ENCODE measurements at regions not wholly inside any gene's neighbourhood (a gene's known extent, or its start where the extent isn't known, plus 50 kb on each side); places are given as distances from the start of the nearest gene placed in this dataset.

DNA sequence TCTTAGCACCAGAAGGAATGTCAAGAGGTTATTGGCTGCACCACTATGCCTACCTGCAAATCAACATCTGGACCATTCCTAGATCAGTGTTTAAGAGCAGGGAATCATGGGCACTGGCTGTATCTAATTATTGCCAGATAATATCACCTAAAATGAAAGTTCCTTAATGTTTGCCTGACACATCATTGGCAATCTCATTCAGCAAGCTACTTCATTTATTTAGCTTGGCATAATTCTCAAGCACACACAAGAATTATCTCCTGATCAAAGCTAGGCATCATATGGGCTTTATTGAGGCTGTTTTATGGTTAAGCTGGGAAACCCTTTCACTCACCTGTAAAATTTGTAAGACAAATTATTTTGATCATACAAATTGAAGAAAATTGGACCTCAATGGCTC lies 581.7 kb downstream of the INHBA start:
- Mint-ChIP-seq H3K27ac (no peak overlapping the region), H3K4me3 (no peak overlapping the region), H3K36me3 (ENCODE audit: low read depth) (no peaks in the 10 kb centered on the region), H3K4me1 (no peaks in the 10 kb centered on the region), H3K9me3 (no peaks in the 10 kb centered on the region), H3K27me3 (no peaks in the 10 kb centered on the region)
- no peak for DNase-seq
- ChIA-PET POLR2A (no interaction called here), CTCF (no interaction called here)

DNA sequence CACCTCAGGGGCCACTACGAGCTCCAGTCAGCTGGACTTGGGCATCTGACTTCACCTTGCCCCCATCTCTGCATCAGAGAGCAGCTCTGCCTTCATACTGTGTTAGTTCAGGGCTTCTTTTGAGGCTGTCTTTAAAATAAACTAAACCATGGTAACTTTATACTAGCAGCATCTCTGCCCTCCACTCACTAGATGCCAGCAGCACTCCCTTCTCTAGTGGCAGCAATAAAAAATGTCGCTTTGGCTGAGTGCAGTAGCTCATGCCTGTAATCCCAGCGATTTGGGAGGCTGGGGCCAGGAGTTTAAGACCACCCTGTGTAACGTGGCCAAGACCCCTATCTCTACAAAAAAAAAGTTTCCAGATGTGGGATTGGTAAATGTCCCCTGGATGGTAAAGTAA lies 584.4 kb downstream of the INHBA start:
- POLR2A ChIA-PET, result no interaction called here
- DNase-seq, result no peak

DNA sequence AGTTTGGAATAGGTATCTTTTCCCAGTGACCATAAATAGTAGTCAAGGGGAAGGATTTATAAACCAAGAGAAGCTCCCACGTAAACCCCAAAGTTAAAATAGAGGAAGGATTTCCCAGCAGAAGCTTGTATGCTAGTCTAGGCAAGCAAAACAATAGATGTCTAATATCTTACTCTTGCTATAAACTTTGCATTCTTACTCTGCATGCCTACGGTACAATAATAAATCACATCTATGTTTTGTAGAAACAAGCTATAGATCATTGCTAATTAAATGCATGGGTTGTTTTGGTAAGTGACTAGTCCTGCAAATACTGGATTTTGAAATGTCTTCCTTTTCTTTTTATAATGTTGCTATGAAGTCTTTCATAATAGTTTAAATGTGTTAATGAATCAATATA lies 585.5 kb downstream of the INHBA start:
- H3K27ac Mint-ChIP-seq, result no peak overlapping the region
- no peaks in the 10 kb centered on the region for H3K9me3 Mint-ChIP-seq
- no peaks in the 10 kb centered on the region for H3K36me3 Mint-ChIP-seq (ENCODE audit: low read depth)
- ChIA-PET CTCF (no interaction called here), POLR2A (no interaction called here)
- H3K27me3 Mint-ChIP-seq, result no peaks in the 10 kb centered on the region
- DNase-seq, result no peak
- no peaks in the 10 kb centered on the region for H3K4me1 Mint-ChIP-seq
- H3K4me3 Mint-ChIP-seq, result no peak overlapping the region

More for the DNA sequence above, 584.4 kb downstream of the INHBA start:
- CTCF ChIA-PET, result no interaction called here
- Mint-ChIP-seq H3K27ac (no peak overlapping the region), H3K4me3 (no peak overlapping the region), H3K36me3 (ENCODE audit: low read depth) (no peaks in the 10 kb centered on the region), H3K27me3 (no peaks in the 10 kb centered on the region), H3K4me1 (no peaks in the 10 kb centered on the region), H3K9me3 (no peaks in the 10 kb centered on the region)

DNA sequence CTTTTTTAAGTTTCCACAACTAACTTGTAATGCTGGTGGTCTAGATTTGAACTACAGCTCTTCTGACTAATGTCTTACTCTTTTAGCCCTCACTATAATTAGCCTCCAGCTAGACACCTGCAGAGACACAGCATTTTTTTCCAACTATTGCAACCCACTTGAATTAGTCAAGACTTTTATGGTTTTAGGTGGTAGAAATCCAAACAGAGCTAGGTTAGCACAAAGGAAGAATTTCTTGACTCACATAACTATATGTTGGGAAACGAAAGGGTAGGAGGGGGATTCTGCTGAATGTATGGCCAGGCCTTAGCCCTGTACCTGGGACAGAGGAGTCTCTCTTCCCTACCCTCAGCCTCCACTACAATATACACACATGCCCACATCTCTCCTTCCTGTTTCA lies 586.1 kb downstream of the INHBA start:
- no peak for DNase-seq
- no peaks in the 10 kb centered on the region for H3K4me1 Mint-ChIP-seq
- ChIA-PET CTCF (no interaction called here), POLR2A (no interaction called here)
- no peaks in the 10 kb centered on the region for H3K27me3 Mint-ChIP-seq
- H3K27ac Mint-ChIP-seq, result no peak overlapping the region
- H3K36me3 Mint-ChIP-seq (ENCODE audit: low read depth), result no peaks in the 10 kb centered on the region
- H3K4me3 Mint-ChIP-seq, result no peak overlapping the region
- no peaks in the 10 kb centered on the region for H3K9me3 Mint-ChIP-seq

DNA sequence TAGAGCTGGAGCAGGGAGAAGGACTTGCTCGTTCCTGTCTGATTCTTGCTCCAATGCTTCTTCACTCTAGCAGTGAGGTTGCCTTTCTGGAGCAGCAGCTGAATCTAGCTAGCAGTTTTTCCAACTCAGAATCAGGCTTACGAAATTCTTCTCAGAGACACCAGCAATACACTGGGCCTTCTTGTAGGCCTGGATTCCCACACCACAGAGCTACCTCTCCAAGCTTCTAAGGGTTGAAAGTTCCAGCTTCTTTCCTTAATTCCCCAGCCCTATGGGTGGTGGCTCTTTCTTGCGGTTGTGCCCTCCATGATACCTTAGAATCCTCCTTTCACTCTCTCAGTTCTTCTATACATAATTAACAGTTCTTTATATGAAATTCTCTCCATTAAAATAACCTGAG lies 586.6 kb downstream of the INHBA start:
- no peak overlapping the region for H3K27ac Mint-ChIP-seq
- no peak for DNase-seq
- CTCF ChIA-PET, result no interaction called here
- no peaks in the 10 kb centered on the region for H3K27me3 Mint-ChIP-seq
- POLR2A ChIA-PET, result no interaction called here
- no peaks in the 10 kb centered on the region for H3K4me1 Mint-ChIP-seq
- no peaks in the 10 kb centered on the region for H3K36me3 Mint-ChIP-seq (ENCODE audit: low read depth)
- H3K4me3 Mint-ChIP-seq, result no peak overlapping the region
- H3K9me3 Mint-ChIP-seq, result no peaks in the 10 kb centered on the region

DNA sequence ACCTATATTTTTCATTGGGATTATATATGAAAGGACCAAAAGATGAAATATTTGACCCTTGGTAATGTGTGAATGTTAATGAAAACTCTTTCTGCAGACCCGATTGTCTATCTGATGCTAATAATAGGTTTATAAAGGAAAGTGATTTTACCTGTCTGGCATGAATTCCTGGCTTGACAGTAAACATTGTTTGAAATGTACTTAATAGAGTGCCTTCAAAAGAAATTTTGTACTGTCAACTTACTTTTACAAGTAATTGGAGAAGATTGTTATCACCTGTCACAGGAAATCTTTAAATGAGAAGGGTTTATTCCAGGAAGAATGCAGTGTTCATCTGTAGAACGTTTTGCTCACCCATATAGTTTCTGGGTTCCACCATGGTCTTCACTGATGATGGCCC lies 588.2 kb downstream of the INHBA start:
- Mint-ChIP-seq H3K36me3 (ENCODE audit: low read depth) (no peaks in the 10 kb centered on the region), H3K27ac (no peak overlapping the region), H3K4me3 (no peak overlapping the region), H3K27me3 (no peaks in the 10 kb centered on the region), H3K4me1 (no peaks in the 10 kb centered on the region), H3K9me3 (no peaks in the 10 kb centered on the region)
- no peak for DNase-seq
- POLR2A ChIA-PET, result no interaction called here
- CTCF ChIA-PET, result no interaction called here

DNA sequence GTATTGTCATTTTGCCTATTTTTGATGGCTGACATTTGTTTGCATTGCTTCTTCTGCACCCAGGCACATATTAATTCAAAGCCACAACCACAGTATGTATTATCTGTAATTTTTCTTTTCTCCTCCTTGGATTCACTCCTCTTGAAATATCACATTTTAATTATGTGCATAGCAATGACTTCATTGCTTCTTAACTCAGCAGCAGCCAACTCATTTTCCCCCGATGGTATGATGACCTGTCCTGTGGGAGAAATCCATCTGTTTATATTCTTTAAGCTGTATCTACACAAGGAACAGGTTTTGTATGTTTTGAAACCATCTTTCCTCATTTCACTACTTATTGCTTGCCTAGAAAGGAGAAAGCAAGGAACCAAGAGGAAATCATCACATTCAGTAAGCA lies 588.8 kb downstream of the INHBA start:
- POLR2A ChIA-PET, result no interaction called here
- H3K36me3 Mint-ChIP-seq (ENCODE audit: low read depth), result no peaks in the 10 kb centered on the region
- no peak for DNase-seq
- H3K27me3 Mint-ChIP-seq, result no peaks in the 10 kb centered on the region
- no peak overlapping the region for H3K4me3 Mint-ChIP-seq
- H3K4me1 Mint-ChIP-seq, result no peaks in the 10 kb centered on the region
- CTCF ChIA-PET, result no interaction called here
- no peaks in the 10 kb centered on the region for H3K9me3 Mint-ChIP-seq
- H3K27ac Mint-ChIP-seq, result no peak overlapping the region

DNA sequence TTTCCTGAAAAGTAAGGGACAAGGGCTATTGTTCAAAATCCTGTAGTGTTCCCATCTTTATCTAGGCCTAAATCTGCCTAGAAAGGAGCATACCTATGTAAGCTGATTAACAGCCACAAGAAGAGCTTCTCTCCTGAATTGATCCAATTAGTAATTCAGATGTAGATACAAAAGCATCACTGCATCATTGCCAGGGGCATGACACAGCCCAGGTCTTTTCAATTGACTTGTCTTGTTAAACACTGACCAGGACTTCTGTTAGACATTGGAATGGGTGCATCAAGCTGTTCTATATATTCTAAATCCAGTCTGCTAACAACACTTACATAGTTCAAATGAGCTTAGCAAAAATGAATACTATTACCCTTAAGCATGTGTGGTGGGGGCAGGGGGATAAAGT lies 589.2 kb downstream of the INHBA start:
- ChIA-PET POLR2A (no interaction called here), CTCF (no interaction called here)
- Mint-ChIP-seq H3K27me3 (no peaks in the 10 kb centered on the region), H3K36me3 (ENCODE audit: low read depth) (no peaks in the 10 kb centered on the region), H3K9me3 (no peaks in the 10 kb centered on the region), H3K27ac (no peak overlapping the region), H3K4me1 (no peaks in the 10 kb centered on the region), H3K4me3 (no peak overlapping the region)
- DNase-seq, result no peak

DNA sequence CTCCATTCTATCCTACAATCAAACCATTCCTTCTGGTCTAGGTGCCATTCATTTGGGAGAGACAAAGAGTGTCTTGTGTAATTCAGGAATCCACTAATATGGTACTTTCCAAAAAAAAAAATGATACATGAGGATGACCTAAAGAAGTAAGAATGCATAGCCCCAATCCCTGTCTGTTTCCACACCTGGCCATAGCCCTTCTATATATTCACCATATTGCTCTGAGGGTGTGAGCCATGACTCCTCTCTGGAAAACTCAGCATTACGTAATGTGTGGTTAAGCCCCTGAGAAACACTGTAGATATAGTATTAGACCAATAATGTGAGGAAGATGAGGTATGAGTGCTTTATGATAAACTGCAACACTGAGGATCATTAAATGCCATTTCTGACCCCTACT lies 592.7 kb downstream of the INHBA start:
- POLR2A ChIA-PET, result no interaction called here
- Mint-ChIP-seq H3K4me1 (no peaks in the 10 kb centered on the region), H3K27ac (no peak overlapping the region), H3K4me3 (no peak overlapping the region), H3K36me3 (ENCODE audit: low read depth) (no peaks in the 10 kb centered on the region), H3K9me3 (no peaks in the 10 kb centered on the region), H3K27me3 (no peaks in the 10 kb centered on the region)
- CTCF ChIA-PET, result no interaction called here
- DNase-seq, result no peak

DNA sequence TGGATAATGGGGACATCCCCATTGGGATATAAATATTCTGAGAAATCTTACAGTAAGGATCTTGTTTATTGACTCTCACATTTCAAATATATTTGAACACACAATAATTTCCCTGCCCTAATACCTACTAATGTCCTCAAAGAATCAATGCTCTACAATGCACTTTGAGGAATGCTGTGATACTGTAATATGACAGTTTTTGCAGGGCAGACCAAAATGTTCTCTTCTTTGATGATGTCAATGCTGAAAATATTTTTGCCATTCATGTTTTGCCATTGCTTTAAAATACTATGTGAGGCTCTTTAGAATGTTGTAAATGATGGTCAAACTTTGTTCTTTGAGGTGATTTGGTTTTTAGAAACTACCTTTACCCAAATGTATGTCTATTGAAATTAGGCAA lies 594.1 kb downstream of the INHBA start:
- CTCF ChIA-PET, result no interaction called here
- H3K27me3 Mint-ChIP-seq, result no peaks in the 10 kb centered on the region
- DNase-seq, result no peak
- no peaks in the 10 kb centered on the region for H3K9me3 Mint-ChIP-seq
- H3K4me3 Mint-ChIP-seq, result no peak overlapping the region
- H3K36me3 Mint-ChIP-seq (ENCODE audit: low read depth), result no peaks in the 10 kb centered on the region
- POLR2A ChIA-PET, result no interaction called here
- no peak overlapping the region for H3K27ac Mint-ChIP-seq
- no peaks in the 10 kb centered on the region for H3K4me1 Mint-ChIP-seq

DNA sequence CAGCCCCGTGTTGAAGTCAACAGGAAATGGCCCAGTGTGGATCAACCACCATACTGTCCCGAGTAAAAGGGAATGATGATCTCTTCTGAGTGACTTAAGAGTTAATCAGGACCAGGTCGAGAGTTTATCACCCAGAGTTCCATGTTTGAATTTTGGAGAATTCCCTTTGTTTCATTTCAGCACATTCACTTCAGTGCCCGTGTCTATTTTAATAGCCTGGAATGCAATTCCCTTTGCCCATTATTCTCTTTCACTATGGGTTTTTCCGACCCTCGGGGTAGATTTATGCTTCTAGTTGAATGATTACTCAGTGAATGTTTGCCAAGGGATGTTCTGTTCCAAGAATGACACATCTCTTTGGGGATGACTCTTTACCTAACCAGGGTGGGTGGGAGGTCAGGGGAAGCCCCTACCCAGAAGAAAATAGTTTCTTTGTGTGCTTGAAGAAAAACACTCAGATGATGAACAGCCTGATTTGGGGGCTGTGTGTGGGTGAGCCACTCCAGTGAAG lies 594.9 kb downstream of the INHBA start:
- Mint-ChIP-seq H3K9me3 (no peaks in the 10 kb centered on the region), H3K27ac (no peak overlapping the region), H3K27me3 (no peaks in the 10 kb centered on the region), H3K36me3 (ENCODE audit: low read depth) (no peaks in the 10 kb centered on the region), H3K4me1 (no peaks in the 10 kb centered on the region), H3K4me3 (no peak overlapping the region)
- ChIA-PET POLR2A (no interaction called here), CTCF (no interaction called here)
- DNase-seq, result no peak

DNA sequence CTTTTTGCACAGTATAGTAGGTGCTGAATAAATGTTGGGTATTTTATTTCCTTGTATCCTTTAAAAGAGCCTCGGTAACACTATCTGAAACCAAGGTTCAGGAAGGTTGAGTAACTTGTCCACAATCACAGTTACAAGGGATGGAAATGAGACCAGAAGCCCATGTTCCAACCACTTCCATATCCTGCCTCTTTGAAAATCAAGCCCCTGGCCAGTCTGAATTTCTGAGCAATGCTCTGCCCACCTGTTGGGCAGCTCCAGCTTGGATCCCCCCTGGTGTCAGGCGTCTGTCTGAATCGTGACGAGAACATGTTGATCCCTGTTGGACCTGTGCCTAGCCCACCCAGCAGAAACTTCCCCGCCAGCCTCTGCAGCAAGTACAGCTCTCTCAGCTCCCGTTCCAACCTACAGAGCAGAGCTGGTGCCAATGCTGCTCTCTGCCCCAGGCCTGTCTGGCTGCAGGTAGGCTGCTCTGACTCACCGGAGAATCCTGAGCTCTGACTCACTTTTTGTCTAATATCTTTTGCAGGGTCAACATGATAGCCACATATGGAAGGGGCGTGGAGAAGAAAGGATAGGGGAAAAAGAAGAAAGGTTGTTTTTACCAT lies 595.5 kb downstream of the INHBA start:
- H3K4me3 Mint-ChIP-seq, result no peak overlapping the region
- H3K36me3 Mint-ChIP-seq (ENCODE audit: low read depth), result no peaks in the 10 kb centered on the region
- H3K27ac Mint-ChIP-seq, result no peak overlapping the region
- no peaks in the 10 kb centered on the region for H3K9me3 Mint-ChIP-seq
- POLR2A ChIA-PET, result no interaction called here
- CTCF ChIA-PET, result no interaction called here
- no peaks in the 10 kb centered on the region for H3K27me3 Mint-ChIP-seq
- no peaks in the 10 kb centered on the region for H3K4me1 Mint-ChIP-seq
- no peak for DNase-seq

DNA sequence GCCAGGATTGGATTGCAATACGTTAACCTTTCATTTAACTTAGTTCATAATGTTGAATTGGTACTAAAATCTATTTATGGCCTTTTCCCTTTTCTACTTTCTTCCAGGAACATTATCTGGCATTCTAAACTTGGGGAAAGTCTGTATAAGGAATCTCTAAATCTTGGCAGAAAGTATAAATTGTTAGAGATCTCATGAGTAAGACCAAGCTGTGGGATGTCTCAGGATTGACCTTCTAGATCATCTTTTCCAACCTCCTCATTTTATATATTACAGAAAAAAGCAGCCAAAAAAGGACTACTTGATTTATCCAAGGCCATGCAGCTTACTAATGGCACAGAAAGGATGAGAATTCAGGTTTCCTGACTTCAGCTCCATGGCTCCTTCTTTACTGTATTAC lies 598.3 kb downstream of the INHBA start:
- H3K27me3 Mint-ChIP-seq, result no peaks in the 10 kb centered on the region
- H3K9me3 Mint-ChIP-seq, result peaks cover 5% of the 10 kb centered on the region
- H3K4me3 Mint-ChIP-seq, result no peak overlapping the region
- no peaks in the 10 kb centered on the region for H3K36me3 Mint-ChIP-seq (ENCODE audit: low read depth)
- no peaks in the 10 kb centered on the region for H3K4me1 Mint-ChIP-seq
- H3K27ac Mint-ChIP-seq, result no peak overlapping the region
- POLR2A ChIA-PET, result no interaction called here
- no peak for DNase-seq
- CTCF ChIA-PET, result no interaction called here

DNA sequence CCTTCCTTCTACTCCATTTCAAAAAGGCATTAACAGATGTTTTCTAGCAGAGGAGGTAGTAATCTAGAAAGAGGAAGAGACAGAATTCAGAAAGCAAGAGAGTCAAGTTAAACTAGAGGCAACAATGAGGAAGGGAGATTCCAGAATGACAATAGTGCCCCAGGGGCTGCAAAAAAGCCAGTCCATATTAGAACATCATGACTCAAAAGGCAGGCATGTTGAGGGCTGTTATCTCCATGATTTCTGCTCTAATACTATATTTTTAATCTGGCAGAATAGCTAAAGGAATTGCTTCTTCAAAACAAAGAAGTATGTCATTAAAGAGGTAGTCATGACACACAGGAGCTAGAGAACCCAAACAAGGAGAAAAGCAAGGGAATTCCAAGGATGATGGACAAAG lies 599.6 kb downstream of the INHBA start:
- Mint-ChIP-seq H3K27me3 (no peaks in the 10 kb centered on the region), H3K27ac (no peak overlapping the region), H3K4me3 (no peak overlapping the region), H3K36me3 (ENCODE audit: low read depth) (no peaks in the 10 kb centered on the region), H3K9me3 (peaks cover 5% of the 10 kb centered on the region), H3K4me1 (no peaks in the 10 kb centered on the region)
- no peak for DNase-seq
- POLR2A ChIA-PET, result no interaction called here
- CTCF ChIA-PET, result no interaction called here

DNA sequence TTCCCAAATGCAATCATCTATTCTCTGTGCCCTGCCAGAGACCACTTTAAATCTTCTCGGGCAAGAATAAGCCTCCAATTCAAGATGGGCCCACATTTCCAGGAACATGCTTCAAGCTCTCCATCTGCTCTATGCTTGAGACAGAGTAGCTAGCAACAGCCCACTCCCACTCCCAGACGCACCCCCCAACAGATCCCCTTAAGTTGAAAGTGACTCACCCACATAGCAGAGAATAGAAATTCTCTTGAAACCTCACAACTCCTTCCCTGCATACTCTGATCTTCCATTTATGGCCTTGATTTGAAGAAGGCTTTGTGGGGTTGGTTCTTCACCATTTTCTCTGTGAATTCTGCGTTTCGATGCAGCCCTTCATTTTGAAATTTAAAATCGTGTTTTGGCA lies 604.0 kb downstream of the INHBA start:
- H3K27me3 Mint-ChIP-seq, result no peaks in the 10 kb centered on the region
- ChIA-PET CTCF (no interaction called here), POLR2A (no interaction called here)
- no peak for DNase-seq
- H3K4me3 Mint-ChIP-seq, result no peak overlapping the region
- peaks cover 5% of the 10 kb centered on the region for H3K9me3 Mint-ChIP-seq
- no peak overlapping the region for H3K27ac Mint-ChIP-seq
- H3K4me1 Mint-ChIP-seq, result no peaks in the 10 kb centered on the region
- no peaks in the 10 kb centered on the region for H3K36me3 Mint-ChIP-seq (ENCODE audit: low read depth)
